IPS-20b (cell line): ENCODE measurements at regions not wholly inside any gene's neighbourhood (a gene's known extent, or its start where the extent isn't known, plus 50 kb on each side); places are given as distances from the start of the nearest gene placed in this dataset.

Source experiments
- H3K27ac ChIP-seq: one replicate; pipeline ENCODE4 v1.5.1; 2013; ENCODE audit warnings: low read length
- H3K27me3 ChIP-seq: 2 replicates; pipeline ENCODE4 v1.6.1; 2013; ENCODE audit warnings: mild to moderate bottlenecking, low read length, inconsistent platforms; ENCODE audit not compliant: insufficient read depth
- H3K36me3 ChIP-seq: 2 replicates; pipeline ENCODE4 v1.6.1; 2013; ENCODE audit warnings: low read depth, mild to moderate bottlenecking, inconsistent platforms, low read length, moderate library complexity; ENCODE audit not compliant: insufficient read depth
- H3K4me1 ChIP-seq: 2 replicates; pipeline ENCODE4 v1.6.1; 2013; ENCODE audit warnings: mild to moderate bottlenecking, control low read depth, inconsistent platforms, low read length, moderate library complexity; ENCODE audit not compliant: insufficient read depth
- H3K4me3 ChIP-seq: 2 replicates; pipeline ENCODE4 v1.5.1; 2013; ENCODE audit warnings: mild to moderate bottlenecking, low read length, inconsistent platforms
- H3K9ac ChIP-seq: 2 replicates; pipeline ENCODE4 v1.6.1; 2013; ENCODE audit warnings: low read depth, mild to moderate bottlenecking, inconsistent platforms, low read length, moderate library complexity
- H3K9me3 ChIP-seq: 2 replicates; pipeline ENCODE4 v1.6.1; 2013; ENCODE audit warnings: mild to moderate bottlenecking, low read depth, low read length, inconsistent platforms; ENCODE audit not compliant: insufficient read depth

- Histone ChIP-seq H3K27ac (no peak overlapping the region), H3K9ac (no peak overlapping the region), H3K4me3 (no peak overlapping the region), H3K4me1 (no peaks in the 10 kb centered on the region), H3K36me3 (no peaks in the 10 kb centered on the region), H3K27me3 (no peaks in the 10 kb centered on the region), H3K9me3 (peaks cover 12% of the 10 kb centered on the region)
Measured at GRCh38 chr2:241986836-241987641, 117.5 kb downstream of the RTP5 start.

DNA sequence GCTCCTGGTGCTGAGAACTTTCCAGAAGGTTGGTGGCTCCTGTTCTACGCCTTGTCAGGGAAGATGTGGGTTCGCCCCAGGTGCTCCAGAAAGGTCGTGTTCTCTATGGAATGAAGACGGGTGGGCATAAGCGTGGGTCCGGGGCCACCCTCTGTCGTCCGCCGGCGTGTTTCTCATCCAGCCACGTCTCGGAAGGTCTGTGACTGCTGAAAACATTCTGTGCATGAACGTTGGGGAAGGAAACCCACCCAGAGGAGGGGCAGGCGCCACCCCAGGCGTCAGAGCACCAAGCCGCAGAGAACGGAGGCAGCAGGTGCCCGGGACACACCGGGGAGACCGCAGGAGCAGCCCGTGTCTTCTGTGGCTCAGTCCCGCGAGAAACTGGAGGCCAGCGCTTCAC lies 118.2 kb downstream of the RTP5 start:
- H3K4me1 ChIP-seq = no peaks in the 10 kb centered on the region
- no peaks in the 10 kb centered on the region for H3K27me3 ChIP-seq
- no peak overlapping the region for H3K4me3 ChIP-seq
- peaks cover 12% of the 10 kb centered on the region for H3K9me3 ChIP-seq
- H3K9ac ChIP-seq = no peak overlapping the region
- no peak overlapping the region for H3K27ac ChIP-seq
- no peaks in the 10 kb centered on the region for H3K36me3 ChIP-seq

DNA sequence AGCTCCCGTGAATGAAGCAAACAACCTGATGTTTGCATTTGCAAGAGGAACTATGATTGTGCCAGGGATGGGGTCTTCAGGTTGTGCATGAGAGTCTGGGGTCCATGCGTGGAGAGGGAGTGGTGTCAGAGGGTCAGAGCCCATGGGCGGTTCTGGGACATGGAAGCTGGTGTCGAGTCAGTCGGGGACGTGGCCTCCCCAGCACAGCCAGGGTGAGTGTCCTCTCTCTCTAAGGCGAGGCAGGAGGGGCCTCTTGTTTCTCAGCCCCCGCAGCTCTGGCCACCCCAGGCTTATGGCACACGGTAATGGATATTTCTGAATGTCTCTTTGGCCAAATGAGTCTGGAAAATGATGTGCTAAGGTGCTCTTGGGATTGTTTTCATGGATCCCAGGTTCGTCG lies 118.6 kb downstream of the RTP5 start:
- no peak overlapping the region for H3K9ac ChIP-seq
- peaks cover 12% of the 10 kb centered on the region for H3K9me3 ChIP-seq
- H3K36me3 ChIP-seq = no peaks in the 10 kb centered on the region
- H3K27ac ChIP-seq = no peak overlapping the region
- no peaks in the 10 kb centered on the region for H3K4me1 ChIP-seq
- H3K4me3 ChIP-seq = no peak overlapping the region
- no peaks in the 10 kb centered on the region for H3K27me3 ChIP-seq

DNA sequence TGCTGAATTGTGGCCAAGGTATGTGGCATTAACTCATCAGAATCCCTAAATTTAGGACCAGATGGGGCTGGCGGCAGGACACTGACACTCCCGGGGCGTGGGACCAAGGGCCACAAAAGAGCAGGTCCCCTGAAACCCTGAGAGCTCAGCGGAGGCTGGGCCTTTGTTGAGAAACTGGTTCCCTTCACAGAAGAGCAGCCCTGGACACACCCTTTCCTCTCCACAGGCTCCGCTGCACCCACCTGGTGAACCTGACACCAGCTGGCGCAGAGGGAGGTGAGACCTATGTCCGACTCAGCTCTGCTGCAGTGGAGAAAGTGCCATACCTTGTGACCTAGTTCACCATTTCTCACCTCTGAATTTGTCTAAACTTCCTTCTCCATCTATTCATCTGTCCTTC lies 119.5 kb downstream of the RTP5 start:
- H3K4me1 ChIP-seq = no peaks in the 10 kb centered on the region
- H3K9ac ChIP-seq = no peak overlapping the region
- H3K27me3 ChIP-seq = no peaks in the 10 kb centered on the region
- H3K27ac ChIP-seq = no peak overlapping the region
- no peak overlapping the region for H3K4me3 ChIP-seq
- H3K9me3 ChIP-seq = peaks cover 12% of the 10 kb centered on the region
- H3K36me3 ChIP-seq = no peaks in the 10 kb centered on the region

- H3K36me3 ChIP-seq = no peaks in the 10 kb centered on the region
- H3K4me1 ChIP-seq = no peaks in the 10 kb centered on the region
- H3K27me3 ChIP-seq = no peaks in the 10 kb centered on the region
- H3K4me3 ChIP-seq = no peak overlapping the region
- no peak overlapping the region for H3K27ac ChIP-seq
- no peak overlapping the region for H3K9ac ChIP-seq
- peaks cover 12% of the 10 kb centered on the region for H3K9me3 ChIP-seq
Measured at GRCh38 chr2:241990466-241990865, 120.9 kb downstream of the RTP5 start.

DNA sequence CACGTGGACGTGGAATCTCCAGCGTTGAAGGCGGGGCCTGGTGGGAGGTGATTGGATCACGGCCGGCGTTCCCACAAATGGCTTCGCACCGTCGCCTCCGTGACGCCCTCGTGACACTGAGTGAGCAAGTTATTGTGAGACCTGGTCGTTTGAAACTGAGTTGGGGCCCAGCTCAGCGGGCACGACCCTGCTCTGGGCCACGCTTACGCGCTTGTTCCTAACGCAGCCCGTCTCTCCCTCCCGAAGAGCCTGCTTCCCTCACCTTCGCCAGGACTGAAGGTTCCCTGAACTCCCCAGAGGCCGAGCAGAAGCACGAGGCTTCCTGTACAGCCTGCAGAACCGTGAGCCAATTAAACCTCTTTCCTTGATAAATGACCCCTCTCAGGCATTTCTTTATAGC lies 121.8 kb downstream of the RTP5 start:
- H3K36me3 ChIP-seq = no peaks in the 10 kb centered on the region
- no peak overlapping the region for H3K4me3 ChIP-seq
- no peaks in the 10 kb centered on the region for H3K4me1 ChIP-seq
- no peak overlapping the region for H3K27ac ChIP-seq
- no peak overlapping the region for H3K9ac ChIP-seq
- H3K27me3 ChIP-seq = no peaks in the 10 kb centered on the region
- peaks cover 12% of the 10 kb centered on the region for H3K9me3 ChIP-seq

GRCh38 chr2:241992753-241993152 lies 123.2 kb downstream of the RTP5 start:
- no peak overlapping the region for H3K9ac ChIP-seq
- no peaks in the 10 kb centered on the region for H3K27me3 ChIP-seq
- peaks cover 8% of the 10 kb centered on the region for H3K9me3 ChIP-seq
- H3K36me3 ChIP-seq = no peaks in the 10 kb centered on the region
- no peak overlapping the region for H3K27ac ChIP-seq
- no peak overlapping the region for H3K4me3 ChIP-seq
- H3K4me1 ChIP-seq = no peaks in the 10 kb centered on the region

- Histone ChIP-seq H3K9ac (no peak overlapping the region), H3K27me3 (no peaks in the 10 kb centered on the region), H3K36me3 (no peaks in the 10 kb centered on the region), H3K4me3 (no peak overlapping the region), H3K9me3 (peaks cover 8% of the 10 kb centered on the region), H3K27ac (no peak overlapping the region), H3K4me1 (no peaks in the 10 kb centered on the region)
Measured at GRCh38 chr2:241993386-241994005, 124.0 kb downstream of the RTP5 start.

GRCh38 chr2:241994086-241994485 lies 124.6 kb downstream of the RTP5 start:
- H3K9ac ChIP-seq = no peak overlapping the region
- peaks cover 6% of the 10 kb centered on the region for H3K9me3 ChIP-seq
- no peak overlapping the region for H3K4me3 ChIP-seq
- H3K4me1 ChIP-seq = no peaks in the 10 kb centered on the region
- H3K27ac ChIP-seq = no peak overlapping the region
- no peaks in the 10 kb centered on the region for H3K36me3 ChIP-seq
- no peaks in the 10 kb centered on the region for H3K27me3 ChIP-seq

DNA sequence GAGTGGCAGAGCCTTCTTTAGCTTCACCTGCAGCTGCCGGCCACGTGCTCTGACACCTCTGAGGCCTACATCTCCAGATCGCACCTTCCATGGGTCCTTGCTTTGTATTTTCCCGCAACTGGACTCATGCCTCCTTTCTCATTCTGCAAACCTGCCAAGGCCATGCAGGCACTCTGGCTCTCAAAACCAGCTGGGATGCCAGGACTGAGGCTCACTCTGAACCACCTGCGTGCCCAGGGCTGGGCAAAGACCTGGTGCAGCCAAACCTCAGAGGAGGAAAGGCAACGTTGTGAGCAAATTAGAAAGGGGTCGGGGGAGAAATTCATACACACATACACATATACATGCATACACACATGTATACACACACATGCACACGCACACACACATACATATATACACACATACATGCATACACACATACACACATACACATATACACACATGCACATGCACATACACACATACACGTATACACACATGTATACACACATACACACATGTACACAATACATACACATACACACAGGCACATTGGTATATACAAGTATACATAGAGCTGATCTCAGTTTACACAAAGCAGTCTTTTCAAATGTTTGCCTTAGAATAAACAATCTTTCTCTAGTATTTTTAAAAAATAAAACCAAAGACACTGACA lies 125.2 kb downstream of the RTP5 start:
- no peaks in the 10 kb centered on the region for H3K27me3 ChIP-seq
- peaks cover under 1% of the 10 kb centered on the region for H3K9me3 ChIP-seq
- no peaks in the 10 kb centered on the region for H3K36me3 ChIP-seq
- H3K4me3 ChIP-seq = no peak overlapping the region
- no peaks in the 10 kb centered on the region for H3K4me1 ChIP-seq
- no peak overlapping the region for H3K27ac ChIP-seq
- H3K9ac ChIP-seq = no peak overlapping the region

GRCh38 chr2:241996100-241996499 lies 126.6 kb downstream of the RTP5 start:
- Histone ChIP-seq H3K27me3 (no peaks in the 10 kb centered on the region), H3K27ac (no peak overlapping the region), H3K9me3 (no peaks in the 10 kb centered on the region), H3K4me1 (no peaks in the 10 kb centered on the region), H3K9ac (no peak overlapping the region), H3K4me3 (no peak overlapping the region), H3K36me3 (no peaks in the 10 kb centered on the region)

DNA sequence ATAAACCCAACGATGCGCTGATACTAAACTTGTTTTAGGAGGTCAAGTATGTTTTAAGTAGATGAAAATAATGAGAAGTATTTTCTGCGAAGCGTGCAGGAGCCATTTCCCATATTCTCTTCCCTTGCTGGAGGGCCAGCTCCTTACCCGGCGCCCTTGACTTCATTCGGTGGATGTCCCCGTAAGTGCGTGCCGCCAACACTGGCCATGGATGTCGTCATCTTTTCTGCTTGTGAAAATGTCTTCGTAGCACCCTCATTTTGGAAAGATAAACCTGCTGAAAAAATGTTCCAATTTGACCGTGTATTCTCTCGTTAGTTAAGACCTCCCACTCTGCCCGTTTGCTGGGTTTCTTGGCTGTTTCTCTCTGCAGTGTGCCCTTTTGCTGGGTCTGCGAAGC lies 127.5 kb downstream of the RTP5 start:
- Histone ChIP-seq H3K27me3 (no peaks in the 10 kb centered on the region), H3K9ac (no peak overlapping the region), H3K4me1 (no peaks in the 10 kb centered on the region), H3K36me3 (no peaks in the 10 kb centered on the region), H3K9me3 (no peaks in the 10 kb centered on the region), H3K27ac (no peak overlapping the region), H3K4me3 (no peak overlapping the region)
